SK-N-SH (cell line): ENCODE measurements at regions not wholly inside any gene's neighbourhood (a gene's known extent, or its start where the extent isn't known, plus 50 kb on each side); places are given as distances from the start of the nearest gene placed in this dataset.

ENCODE experiments used
- CHD2 ChIP-seq: fragments of 150-350 bp; IDR thresholded peaks from 2 replicates; pipeline ENCODE4 v1.6.1; 2018; ENCODE audit warnings: low read length; ENCODE audit not compliant: partially characterized antibody
- CTCF ChIP-seq: fragments of 200-600 bp; sonication (generic); IDR thresholded peaks from 2 replicates; pipeline ENCODE4 v1.6.1; 2017; ENCODE audit warnings: antibody characterized with exemption, mild to moderate bottlenecking, moderate library complexity
- FOXJ3 ChIP-seq: sonication (generic); formaldehyde crosslinking; IDR thresholded peaks from 2 replicates; pipeline ENCODE4 v1.5.1; 2020; ENCODE audit warnings: mild to moderate bottlenecking, missing genetic modification reagents
- FOXM1 ChIP-seq: IDR thresholded peaks from 2 replicates; pipeline ENCODE4 v1.4.0; 2012; ENCODE audit warnings: low read depth, mild to moderate bottlenecking
- MAX ChIP-seq: IDR thresholded peaks from 2 replicates; pipeline ENCODE4 v1.4.0; 2012; ENCODE audit warnings: low read depth
- NFIC ChIP-seq: IDR thresholded peaks from 2 replicates; pipeline ENCODE4 v1.4.0; 2012; ENCODE audit warnings: borderline replicate concordance
- NRF1 ChIP-seq: IDR thresholded peaks from 2 replicates; pipeline ENCODE4 v1.6.1; 2012; ENCODE audit warnings: low read depth, mild to moderate bottlenecking, low read length
- RAD21 ChIP-seq: IDR thresholded peaks from 2 replicates; pipeline ENCODE4 v1.6.1; 2012; ENCODE audit warnings: mild to moderate bottlenecking, low read length
- REST ChIP-seq: IDR thresholded peaks from 2 replicates; pipeline ENCODE4 v1.6.1; 2012; ENCODE audit warnings: mild to moderate bottlenecking, low read depth, low read length, moderate library complexity
- SIN3A ChIP-seq: IDR thresholded peaks from 2 replicates; pipeline ENCODE4 v1.6.1; 2012; ENCODE audit warnings: low read depth, mild to moderate bottlenecking, low read length, moderate library complexity, borderline replicate concordance
- SMC3 ChIP-seq: IDR thresholded peaks from 2 replicates; pipeline ENCODE4 v1.6.1; 2012; ENCODE audit warnings: low read depth, low read length, improper control_type of control experiment
- YY1 ChIP-seq: IDR thresholded peaks from 2 replicates; pipeline ENCODE4 v1.4.0; 2012; ENCODE audit warnings: low read depth, mild to moderate bottlenecking
- ZBTB33 ChIP-seq: IDR thresholded peaks from 2 replicates; pipeline ENCODE4 v1.4.0; 2012; ENCODE audit warnings: low read depth, borderline replicate concordance

- TF ChIP-seq CTCF (no peak), YY1 (no peak), CHD2 (no peak), NRF1 (no peak), NFIC (no peak), RAD21 (no peak), MAX (no peak), ZBTB33 (no peak), FOXJ3 (CRISPR knock-in tag) (no peak), SIN3A (no peak), FOXM1 (no peak), REST (no peak), SMC3 (no peak)
Observed at GRCh38 chr2:109679626-109680025, 65.5 kb downstream of the SOWAHC start.
